ENCODE measurements at regions not wholly inside any gene's neighbourhood (a gene's known extent, or its start where the extent isn't known, plus 50 kb on each side); places are given as distances from the start of the nearest gene placed in this dataset.

GRCh38 chr13:70967564-70967963 lies 859.3 kb upstream of the KLHL1 start:
- TF ChIP-seq HEYL (CRISPR knock-in tag; IDR thresholded peaks at IDR 0.05) (no peak), POLR2A (IDR thresholded peaks at IDR 0.05; ENCODE audit: low read length) (no peak)
- CTCF ChIA-PET, result no interaction called here
- no peak overlapping the region for H3K4me2 ChIP-seq
- no peak for FAIRE-seq
- H3K9me3 ChIP-seq, result no peaks in the 10 kb centered on the region
- no peak overlapping the region for H3K27ac ChIP-seq
- 13% methylated on average over 3 of the region's 9 CpGs for WGBS (ENCODE audit: missing lambda C conversion rate)
- DNase-seq (ENCODE audit: low read depth in 1 of 2, low spot score in 1 of 2), result no peak
- POLR2A ChIA-PET, result no interaction called here
- no peak for ATAC-seq
- no peak overlapping the region for H3K4me3 ChIP-seq
- H3K4me1 ChIP-seq, result no peaks in the 10 kb centered on the region

DNA sequence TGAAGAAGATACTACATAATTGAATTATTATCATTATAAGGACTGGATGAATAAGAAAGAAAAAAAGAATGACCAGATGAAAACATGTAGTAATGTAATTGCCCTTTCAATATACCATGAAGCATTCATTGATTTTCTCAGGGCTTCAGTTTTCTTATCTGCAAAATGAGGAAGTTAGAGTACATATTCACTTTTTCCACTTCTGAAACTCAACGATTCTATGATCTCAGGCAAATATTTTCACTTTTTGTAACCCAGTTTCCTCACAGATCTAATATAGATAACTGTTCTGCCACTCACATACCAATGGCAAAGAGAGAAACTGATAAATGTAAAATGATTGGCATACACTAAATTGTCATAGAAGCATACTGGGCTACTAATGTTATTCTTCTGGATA lies 856.6 kb upstream of the KLHL1 start:
- H3K9me3 ChIP-seq, result no peaks in the 10 kb centered on the region
- TF ChIP-seq CBX8 (IDR thresholded peaks at IDR 0.05) (no peak), JUNB (IDR thresholded peaks at IDR 0.05) (no peak), FOSB (CRISPR knock-in tag; IDR thresholded peaks at IDR 0.05) (no peak), KDM1A (IDR thresholded peaks at IDR 0.05; ENCODE audit: low read depth) (no peak), FOXS1 (CRISPR knock-in tag; IDR thresholded peaks at IDR 0.05) (no peak), NPAS2 (CRISPR knock-in tag; IDR thresholded peaks at IDR 0.05; ENCODE audit: borderline replicate concordance) (no peak), HOXB5 (CRISPR knock-in tag; IDR thresholded peaks at IDR 0.05) (no peak), CHD4 (IDR thresholded peaks at IDR 0.05; ENCODE audit: borderline replicate concordance) (no peak), E2F6 (IDR thresholded peaks at IDR 0.05; ENCODE audit: borderline replicate concordance, low read depth) (no peak), CBX2 (IDR thresholded peaks at IDR 0.05; ENCODE audit: borderline replicate concordance, low read depth) (no peak), POLR2AphosphoS2 (conservative IDR thresholded peaks at IDR 0.05; ENCODE audit: low read length) (no peak), HOXB13 (CRISPR knock-in tag; IDR thresholded peaks at IDR 0.05; ENCODE audit: low read depth) (no peak), SREBF2 (IDR thresholded peaks at IDR 0.05) (no peak), RNF2 (IDR thresholded peaks at IDR 0.05; ENCODE audit: borderline replicate concordance, low read depth) (no peak), RCOR1 (IDR thresholded peaks at IDR 0.05; ENCODE audit: low read depth, low read length) (no peak)
- TF ChIP-seq, protein P1, sequence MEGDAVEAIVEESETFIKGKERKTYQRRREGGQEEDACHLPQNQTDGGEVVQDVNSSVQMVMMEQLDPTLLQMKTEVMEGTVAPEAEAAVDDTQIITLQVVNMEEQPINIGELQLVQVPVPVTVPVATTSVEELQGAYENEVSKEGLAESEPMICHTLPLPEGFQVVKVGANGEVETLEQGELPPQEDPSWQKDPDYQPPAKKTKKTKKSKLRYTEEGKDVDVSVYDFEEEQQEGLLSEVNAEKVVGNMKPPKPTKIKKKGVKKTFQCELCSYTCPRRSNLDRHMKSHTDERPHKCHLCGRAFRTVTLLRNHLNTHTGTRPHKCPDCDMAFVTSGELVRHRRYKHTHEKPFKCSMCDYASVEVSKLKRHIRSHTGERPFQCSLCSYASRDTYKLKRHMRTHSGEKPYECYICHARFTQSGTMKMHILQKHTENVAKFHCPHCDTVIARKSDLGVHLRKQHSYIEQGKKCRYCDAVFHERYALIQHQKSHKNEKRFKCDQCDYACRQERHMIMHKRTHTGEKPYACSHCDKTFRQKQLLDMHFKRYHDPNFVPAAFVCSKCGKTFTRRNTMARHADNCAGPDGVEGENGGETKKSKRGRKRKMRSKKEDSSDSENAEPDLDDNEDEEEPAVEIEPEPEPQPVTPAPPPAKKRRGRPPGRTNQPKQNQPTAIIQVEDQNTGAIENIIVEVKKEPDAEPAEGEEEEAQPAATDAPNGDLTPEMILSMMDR (IDR thresholded peaks at IDR 0.05), result no peak
- no peak overlapping the region for H3K27ac ChIP-seq
- DNase-seq (ENCODE audit: low read depth in 1 of 2, low spot score in 1 of 2) (no peak), FAIRE-seq (no peak), ATAC-seq (no peak)
- H3K4me1 ChIP-seq, result no peaks in the 10 kb centered on the region
- no peak overlapping the region for H3K4me2 ChIP-seq
- H3K4me3 ChIP-seq, result no peak overlapping the region
- POLR2A ChIA-PET, result no interaction called here
- WGBS (ENCODE audit: missing lambda C conversion rate), result 0% methylated on average over 1 of the region's 1 CpG
- CTCF ChIA-PET, result no interaction called here

GRCh38 chr13:70964124-70964523 lies 855.9 kb upstream of the KLHL1 start:
- Histone ChIP-seq H3K4me2 (no peak overlapping the region), H3K4me1 (no peaks in the 10 kb centered on the region), H3K9me3 (no peaks in the 10 kb centered on the region), H3K27ac (no peak overlapping the region), H3K4me3 (no peak overlapping the region)
- ATAC-seq (peak in 1 of 2 experiments; percentile 54; a peak in 1 of 6 replicates), DNase-seq (ENCODE audit: low read depth in 1 of 2, low spot score in 1 of 2) (peak in 1 of 2 experiments; percentile 4), FAIRE-seq (no peak)
- ChIA-PET CTCF (no interaction called here), POLR2A (no interaction called here)
- TF ChIP-seq RAD21 (conservative IDR thresholded peaks at IDR 0.05 in 1 of 2, IDR thresholded peaks at IDR 0.05 in 1 of 2) (0 out of 5 replicates have a peak, but pooled peaks of 1 of the 2 experiments have one; percentile 8), EHMT2 (IDR thresholded peaks at IDR 0.05; ENCODE audit: low read depth) (no peak), SMC3 (IDR thresholded peaks at IDR 0.05) (no peak)
- TF ChIP-seq, protein P2, sequence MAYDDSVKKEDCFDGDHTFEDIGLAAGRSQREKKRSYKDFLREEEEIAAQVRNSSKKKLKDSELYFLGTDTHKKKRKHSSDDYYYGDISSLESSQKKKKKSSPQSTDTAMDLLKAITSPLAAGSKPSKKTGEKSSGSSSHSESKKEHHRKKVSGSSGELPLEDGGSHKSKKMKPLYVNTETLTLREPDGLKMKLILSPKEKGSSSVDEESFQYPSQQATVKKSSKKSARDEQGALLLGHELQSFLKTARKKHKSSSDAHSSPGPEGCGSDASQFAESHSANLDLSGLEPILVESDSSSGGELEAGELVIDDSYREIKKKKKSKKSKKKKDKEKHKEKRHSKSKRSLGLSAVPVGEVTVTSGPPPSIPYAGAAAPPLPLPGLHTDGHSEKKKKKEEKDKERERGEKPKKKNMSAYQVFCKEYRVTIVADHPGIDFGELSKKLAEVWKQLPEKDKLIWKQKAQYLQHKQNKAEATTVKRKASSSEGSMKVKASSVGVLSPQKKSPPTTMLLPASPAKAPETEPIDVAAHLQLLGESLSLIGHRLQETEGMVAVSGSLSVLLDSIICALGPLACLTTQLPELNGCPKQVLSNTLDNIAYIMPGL (CRISPR knock-in tag; IDR thresholded peaks at IDR 0.05; ENCODE audit: borderline replicate concordance), result no peak
- TF ChIP-seq, protein P3, sequence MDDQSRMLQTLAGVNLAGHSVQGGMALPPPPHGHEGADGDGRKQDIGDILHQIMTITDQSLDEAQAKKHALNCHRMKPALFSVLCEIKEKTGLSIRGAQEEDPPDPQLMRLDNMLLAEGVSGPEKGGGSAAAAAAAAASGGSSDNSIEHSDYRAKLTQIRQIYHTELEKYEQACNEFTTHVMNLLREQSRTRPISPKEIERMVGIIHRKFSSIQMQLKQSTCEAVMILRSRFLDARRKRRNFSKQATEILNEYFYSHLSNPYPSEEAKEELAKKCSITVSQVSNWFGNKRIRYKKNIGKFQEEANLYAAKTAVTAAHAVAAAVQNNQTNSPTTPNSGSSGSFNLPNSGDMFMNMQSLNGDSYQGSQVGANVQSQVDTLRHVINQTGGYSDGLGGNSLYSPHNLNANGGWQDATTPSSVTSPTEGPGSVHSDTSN (IDR thresholded peaks at IDR 0.05), result no peak
- 0% methylated on average over 2 of the region's 2 CpGs for WGBS (ENCODE audit: missing lambda C conversion rate)
